Glutamatergic neuron (in vitro differentiated cells): ENCODE measurements at regions not wholly inside any gene's neighbourhood (a gene's known extent, or its start where the extent isn't known, plus 50 kb on each side); places are given as distances from the start of the nearest gene placed in this dataset.

Experiments used
- DNase-seq: peaks from one replicate; pipeline ENCODE4 v3.0.0; 2022
- H3K27ac Mint-ChIP-seq: one replicate; pipeline ENCODE4 v1.8.0; 2020; ENCODE audit warnings: mild to moderate bottlenecking, mixed read lengths, inconsistent platforms; ENCODE audit not compliant: unreplicated experiment
- H3K27me3 Mint-ChIP-seq: one replicate; pipeline ENCODE4 v1.8.0; 2020; ENCODE audit warnings: mild to moderate bottlenecking, moderate library complexity, mixed read lengths, inconsistent platforms; ENCODE audit not compliant: unreplicated experiment
- H3K36me3 Mint-ChIP-seq: one replicate; pipeline ENCODE4 v1.8.0; 2020; ENCODE audit warnings: mild to moderate bottlenecking, mixed read lengths, inconsistent platforms; ENCODE audit not compliant: unreplicated experiment
- H3K4me1 Mint-ChIP-seq: one replicate; pipeline ENCODE4 v1.8.0; 2020; ENCODE audit warnings: mild to moderate bottlenecking, low read depth, mixed read lengths, inconsistent platforms; ENCODE audit not compliant: unreplicated experiment
- H3K4me3 Mint-ChIP-seq: one replicate; pipeline ENCODE4 v1.8.0; 2020; ENCODE audit warnings: mild to moderate bottlenecking, mixed read lengths, inconsistent platforms; ENCODE audit not compliant: unreplicated experiment
- H3K9me3 Mint-ChIP-seq: one replicate; pipeline ENCODE4 v1.8.0; 2020; ENCODE audit warnings: mild to moderate bottlenecking, moderate library complexity, mixed read lengths, inconsistent platforms; ENCODE audit not compliant: unreplicated experiment
- CTCF ChIP-seq: fragments of 200-600 bp; sonication (generic); IDR thresholded peaks from one replicate; pipeline ENCODE4 v1.5.0; 2021; ENCODE audit not compliant: partially characterized antibody, unreplicated experiment

- H3K27me3 Mint-ChIP-seq: no peaks in the 10 kb centered on the region
- H3K27ac Mint-ChIP-seq: no peak overlapping the region
- no peak for DNase-seq
- no peak for TF ChIP-seq CTCF
- H3K9me3 Mint-ChIP-seq: no peaks in the 10 kb centered on the region
- no peak overlapping the region for H3K4me3 Mint-ChIP-seq
- H3K36me3 Mint-ChIP-seq: no peaks in the 10 kb centered on the region
- H3K4me1 Mint-ChIP-seq: peaks cover 7% of the 10 kb centered on the region
Observed at GRCh38 chr12:77777274-77777673, 53.4 kb upstream of the NAV3 start.

GRCh38 chr12:77774761-77775160 lies 55.9 kb upstream of the NAV3 start:
- TF ChIP-seq CTCF: no peak
- no peak overlapping the region for H3K27ac Mint-ChIP-seq
- H3K9me3 Mint-ChIP-seq: no peaks in the 10 kb centered on the region
- H3K4me1 Mint-ChIP-seq: peaks cover 7% of the 10 kb centered on the region
- no peak for DNase-seq
- H3K27me3 Mint-ChIP-seq: no peaks in the 10 kb centered on the region
- no peaks in the 10 kb centered on the region for H3K36me3 Mint-ChIP-seq
- no peak overlapping the region for H3K4me3 Mint-ChIP-seq

- DNase-seq: no peak
- no peaks in the 10 kb centered on the region for H3K27me3 Mint-ChIP-seq
- peaks cover 7% of the 10 kb centered on the region for H3K4me1 Mint-ChIP-seq
- H3K36me3 Mint-ChIP-seq: peaks cover 5% of the 10 kb centered on the region
- no peak overlapping the region for H3K4me3 Mint-ChIP-seq
- H3K9me3 Mint-ChIP-seq: no peaks in the 10 kb centered on the region
- TF ChIP-seq CTCF: no peak
- peak overlapping the region; percentile 88 for H3K27ac Mint-ChIP-seq
Observed at GRCh38 chr12:77772676-77773298, 57.9 kb upstream of the NAV3 start.

- TF ChIP-seq CTCF: no peak
Observed at GRCh38 chr12:77768558-77768957, 62.1 kb upstream of the NAV3 start.

GRCh38 chr12:77767756-77768343 lies 62.8 kb upstream of the NAV3 start:
- Mint-ChIP-seq H3K36me3 (peaks cover 5% of the 10 kb centered on the region), H3K27ac (no peak overlapping the region), H3K4me3 (no peak overlapping the region), H3K27me3 (no peaks in the 10 kb centered on the region), H3K9me3 (peaks cover 3% of the 10 kb centered on the region), H3K4me1 (peaks cover 4% of the 10 kb centered on the region)
- no peak for DNase-seq
- TF ChIP-seq CTCF: no peak

More at GRCh38 chr12:77768558-77768957, 62.1 kb upstream of the NAV3 start:
- peaks cover 7% of the 10 kb centered on the region for H3K4me1 Mint-ChIP-seq
- peaks cover 5% of the 10 kb centered on the region for H3K36me3 Mint-ChIP-seq
- H3K27me3 Mint-ChIP-seq: no peaks in the 10 kb centered on the region
- no peak for DNase-seq
- no peak overlapping the region for H3K4me3 Mint-ChIP-seq
- H3K27ac Mint-ChIP-seq: no peak overlapping the region
- peaks cover 3% of the 10 kb centered on the region for H3K9me3 Mint-ChIP-seq
